HEK293 (cell line): ENCODE measurements at regions not wholly inside any gene's neighbourhood (a gene's known extent, or its start where the extent isn't known, plus 50 kb on each side); places are given as distances from the start of the nearest gene placed in this dataset.
"Not testable (repeated sequence)": the region's sequence is repeated elsewhere in the genome, so short reads cannot be mapped to it uniquely, and the experiment has no call there.

Source experiments
- CTCF ChIA-PET: fragments of 350-600 bp; formaldehyde crosslinking; extraction: SDS; loops from one replicate; lab custom pipeline; 2021; ENCODE audit warnings: antibody characterized with exemption; lab: Yijun Ruan, JAX
- POLR2A ChIA-PET: fragments of 300-600 bp; formaldehyde crosslinking; extraction: SDS; loops from one replicate; lab custom pipeline; 2020; ENCODE audit warnings: antibody characterized with exemption, inconsistent platforms; lab: Yijun Ruan, JAX
- H3K27ac ChIP-seq: fragments of 200-500 bp; sonication (Bioruptor generic); 2 replicates; pipeline ENCODE4 v1.5.1; 2014; ENCODE audit warnings: low read depth, low read length, control low read depth, inconsistent platforms; ENCODE audit errors: extremely low read depth
- H3K36me3 ChIP-seq, 2 experiments: fragments of 200-500 bp in 1 of 2; sonication (Bioruptor generic) in 1 of 2; 1 replicate in 1 of 2; 2 replicates in 1 of 2; pipeline ENCODE4 v1.5.1; 2014 to 2017; ENCODE audit warnings: inconsistent platforms in 2 of 2, low read length in 2 of 2; ENCODE audit not compliant: control insufficient read depth in 2 of 2, insufficient read depth in 1 of 2
- H3K4me1 ChIP-seq: fragments of 200-500 bp; sonication (Bioruptor generic); 2 replicates; pipeline ENCODE4 v1.5.1; 2014; ENCODE audit warnings: mild to moderate bottlenecking, low read length, inconsistent platforms; ENCODE audit not compliant: control insufficient read depth, insufficient read depth
- H3K4me3 ChIP-seq: 2 replicates; pipeline ENCODE4 v1.5.1; 2011; ENCODE audit warnings: low read depth, mild to moderate bottlenecking, control low read depth, low read length, moderate library complexity
- H3K9me3 ChIP-seq: fragments of 200-500 bp; sonication (Bioruptor generic); 2 replicates; pipeline ENCODE4 v1.5.1; 2014; ENCODE audit warnings: low read depth, low read length, inconsistent platforms; ENCODE audit not compliant: control insufficient read depth, insufficient read depth
- GLIS2 ChIP-seq: fragments of 450-650 bp; formaldehyde crosslinking; IDR thresholded peaks from 2 replicates; pipeline ENCODE4 v1.5.1; 2016; ENCODE audit warnings: missing biosample characterization, missing genetic modification characterization
- TCF7L2 ChIP-seq: IDR thresholded peaks from 2 replicates; pipeline ENCODE4 v1.6.1; 2011; ENCODE audit warnings: low read depth, mild to moderate bottlenecking, inconsistent platforms, low read length, moderate library complexity, borderline replicate concordance
- ZNF112 ChIP-seq: fragments of 450-650 bp; formaldehyde crosslinking; IDR thresholded peaks from 2 replicates; pipeline ENCODE4 v1.5.0; 2017; ENCODE audit warnings: missing biosample characterization, missing genetic modification characterization
- ZNF121 ChIP-seq: fragments of 450-650 bp; formaldehyde crosslinking; IDR thresholded peaks from 2 replicates; pipeline ENCODE4 v1.5.1; 2016; ENCODE audit warnings: missing biosample characterization, missing genetic modification characterization
- TF ChIP-seq, protein P1 (sequence below): fragments of 450-650 bp; formaldehyde crosslinking; IDR thresholded peaks from 2 replicates; pipeline ENCODE4 v1.5.1; 2016; ENCODE audit warnings: missing biosample characterization, missing genetic modification characterization
- TF ChIP-seq, protein P2 (sequence below): fragments of 450-650 bp; formaldehyde crosslinking; IDR thresholded peaks from 2 replicates; pipeline ENCODE4 v1.5.1; 2016; ENCODE audit warnings: missing biosample characterization, missing genetic modification characterization

DNA sequence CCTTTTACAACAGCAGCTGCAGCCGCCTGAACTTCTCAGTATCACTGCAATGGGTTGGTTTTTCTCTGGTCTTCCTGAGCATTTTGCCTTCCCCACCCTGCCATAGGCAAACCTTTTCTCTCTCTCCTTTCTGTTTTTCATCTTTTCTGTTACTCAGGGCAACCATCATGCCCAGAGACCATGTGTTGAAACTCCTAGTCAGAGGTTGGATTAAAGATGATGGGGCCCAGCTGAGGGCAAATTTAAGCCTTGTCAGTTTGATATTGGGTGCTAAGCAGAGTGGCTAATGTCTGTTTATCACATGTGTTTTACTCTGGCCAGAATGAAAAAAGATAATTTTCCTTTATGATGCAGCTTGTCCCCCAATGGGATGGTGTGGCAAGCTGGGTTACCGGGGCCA lies 107.9 kb upstream of the PMCH start:
- TF ChIP-seq ZNF121 (tag by site-specific recombination), result no peak
- TF ChIP-seq GLIS2, result no peak
- TF ChIP-seq, all 188 proteins: peak for 0
- no peak overlapping the region for H3K4me3 ChIP-seq
- ChIA-PET CTCF (interaction anchor here (0.6 kb wide), 2 partner anchors 127 to 337 kb away, joined by 3 read pairs; no protein-coding TSS in a partner anchor), POLR2A (no interaction called here)
- H3K4me1 ChIP-seq, result no peaks in the 10 kb centered on the region
- H3K27ac ChIP-seq, result no peak overlapping the region
- no peaks in the 10 kb centered on the region for H3K36me3 ChIP-seq
- H3K9me3 ChIP-seq, result no peaks in the 10 kb centered on the region

DNA sequence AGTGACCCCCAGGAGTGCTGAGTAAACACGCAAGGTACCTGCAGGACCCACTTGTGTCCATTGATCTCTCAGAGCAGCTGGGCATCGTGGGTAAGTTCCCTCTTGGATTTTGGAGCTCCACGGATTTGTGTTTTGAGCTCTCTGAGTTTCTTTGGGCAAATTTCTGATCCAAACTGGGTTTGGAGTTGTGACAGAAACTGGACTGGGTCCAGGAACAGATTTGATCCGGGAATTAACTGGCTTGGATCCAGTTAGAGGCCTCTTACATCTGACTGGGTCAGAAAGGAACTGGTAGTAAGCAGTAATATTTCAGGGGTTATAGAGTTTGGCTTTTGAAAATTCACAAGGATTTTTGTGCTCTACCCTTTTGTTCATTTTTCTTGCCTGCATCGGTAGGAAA lies 107.0 kb upstream of the PMCH start:
- CTCF ChIA-PET, result interaction anchor here (0.6 to 2.3 kb wide), 2 partner anchors 179 to 192 kb away, joined by 3 to 7 read pairs; no protein-coding TSS in a partner anchor
- H3K4me3 ChIP-seq, H3K27ac ChIP-seq, POLR2A ChIA-PET, H3K4me1 ChIP-seq, H3K9me3 ChIP-seq, H3K36me3 ChIP-seq: not testable (repeated sequence)

DNA sequence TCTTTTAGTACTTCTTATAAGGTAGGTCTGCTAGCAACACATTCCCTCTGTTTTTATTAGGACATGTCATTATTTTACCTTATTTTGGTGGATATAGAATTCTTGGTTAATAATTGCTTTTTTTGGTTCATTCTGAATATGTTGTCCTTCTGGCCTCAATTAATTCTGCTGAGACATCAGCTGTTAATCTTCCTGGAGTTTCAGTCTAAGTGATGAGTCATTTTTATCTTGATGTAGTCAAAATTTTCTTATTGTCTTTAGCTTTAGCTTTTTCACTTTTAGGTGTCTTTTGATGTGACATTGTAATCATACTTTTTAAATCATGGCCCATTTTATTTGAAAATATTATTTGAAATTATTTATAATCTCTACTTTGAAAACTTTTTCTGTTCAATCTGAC lies 104.9 kb upstream of the PMCH start:
- H3K9me3 ChIP-seq, result no peaks in the 10 kb centered on the region
- H3K4me1 ChIP-seq, result no peaks in the 10 kb centered on the region
- CTCF ChIA-PET, result interaction anchor here (0.7 kb wide), 1 partner anchor 63 kb away, joined by 4 read pairs; no protein-coding TSS in a partner anchor
- TF ChIP-seq, protein P1, sequence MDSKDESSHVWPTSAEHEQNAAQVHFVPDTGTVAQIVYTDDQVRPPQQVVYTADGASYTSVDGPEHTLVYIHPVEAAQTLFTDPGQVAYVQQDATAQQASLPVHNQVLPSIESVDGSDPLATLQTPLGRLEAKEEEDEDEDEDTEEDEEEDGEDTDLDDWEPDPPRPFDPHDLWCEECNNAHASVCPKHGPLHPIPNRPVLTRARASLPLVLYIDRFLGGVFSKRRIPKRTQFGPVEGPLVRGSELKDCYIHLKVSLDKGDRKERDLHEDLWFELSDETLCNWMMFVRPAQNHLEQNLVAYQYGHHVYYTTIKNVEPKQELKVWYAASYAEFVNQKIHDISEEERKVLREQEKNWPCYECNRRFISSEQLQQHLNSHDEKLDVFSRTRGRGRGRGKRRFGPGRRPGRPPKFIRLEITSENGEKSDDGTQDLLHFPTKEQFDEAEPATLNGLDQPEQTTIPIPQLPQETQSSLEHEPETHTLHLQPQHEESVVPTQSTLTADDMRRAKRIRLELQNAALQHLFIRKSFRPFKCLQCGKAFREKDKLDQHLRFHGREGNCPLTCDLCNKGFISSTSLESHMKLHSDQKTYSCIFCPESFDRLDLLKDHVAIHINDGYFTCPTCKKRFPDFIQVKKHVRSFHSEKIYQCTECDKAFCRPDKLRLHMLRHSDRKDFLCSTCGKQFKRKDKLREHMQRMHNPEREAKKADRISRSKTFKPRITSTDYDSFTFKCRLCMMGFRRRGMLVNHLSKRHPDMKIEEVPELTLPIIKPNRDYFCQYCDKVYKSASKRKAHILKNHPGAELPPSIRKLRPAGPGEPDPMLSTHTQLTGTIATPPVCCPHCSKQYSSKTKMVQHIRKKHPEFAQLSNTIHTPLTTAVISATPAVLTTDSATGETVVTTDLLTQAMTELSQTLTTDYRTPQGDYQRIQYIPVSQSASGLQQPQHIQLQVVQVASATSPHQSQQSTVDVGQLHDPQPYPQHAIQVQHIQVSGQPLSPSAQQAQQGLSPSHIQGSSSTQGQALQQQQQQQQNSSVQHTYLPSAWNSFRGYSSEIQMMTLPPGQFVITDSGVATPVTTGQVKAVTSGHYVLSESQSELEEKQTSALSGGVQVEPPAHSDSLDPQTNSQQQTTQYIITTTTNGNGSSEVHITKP (tag by site-specific recombination), result no peak
- TF ChIP-seq, protein P2, sequence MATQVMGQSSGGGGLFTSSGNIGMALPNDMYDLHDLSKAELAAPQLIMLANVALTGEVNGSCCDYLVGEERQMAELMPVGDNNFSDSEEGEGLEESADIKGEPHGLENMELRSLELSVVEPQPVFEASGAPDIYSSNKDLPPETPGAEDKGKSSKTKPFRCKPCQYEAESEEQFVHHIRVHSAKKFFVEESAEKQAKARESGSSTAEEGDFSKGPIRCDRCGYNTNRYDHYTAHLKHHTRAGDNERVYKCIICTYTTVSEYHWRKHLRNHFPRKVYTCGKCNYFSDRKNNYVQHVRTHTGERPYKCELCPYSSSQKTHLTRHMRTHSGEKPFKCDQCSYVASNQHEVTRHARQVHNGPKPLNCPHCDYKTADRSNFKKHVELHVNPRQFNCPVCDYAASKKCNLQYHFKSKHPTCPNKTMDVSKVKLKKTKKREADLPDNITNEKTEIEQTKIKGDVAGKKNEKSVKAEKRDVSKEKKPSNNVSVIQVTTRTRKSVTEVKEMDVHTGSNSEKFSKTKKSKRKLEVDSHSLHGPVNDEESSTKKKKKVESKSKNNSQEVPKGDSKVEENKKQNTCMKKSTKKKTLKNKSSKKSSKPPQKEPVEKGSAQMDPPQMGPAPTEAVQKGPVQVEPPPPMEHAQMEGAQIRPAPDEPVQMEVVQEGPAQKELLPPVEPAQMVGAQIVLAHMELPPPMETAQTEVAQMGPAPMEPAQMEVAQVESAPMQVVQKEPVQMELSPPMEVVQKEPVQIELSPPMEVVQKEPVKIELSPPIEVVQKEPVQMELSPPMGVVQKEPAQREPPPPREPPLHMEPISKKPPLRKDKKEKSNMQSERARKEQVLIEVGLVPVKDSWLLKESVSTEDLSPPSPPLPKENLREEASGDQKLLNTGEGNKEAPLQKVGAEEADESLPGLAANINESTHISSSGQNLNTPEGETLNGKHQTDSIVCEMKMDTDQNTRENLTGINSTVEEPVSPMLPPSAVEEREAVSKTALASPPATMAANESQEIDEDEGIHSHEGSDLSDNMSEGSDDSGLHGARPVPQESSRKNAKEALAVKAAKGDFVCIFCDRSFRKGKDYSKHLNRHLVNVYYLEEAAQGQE (tag by site-specific recombination), result no peak
- H3K36me3 ChIP-seq, result no peaks in the 10 kb centered on the region
- H3K4me3 ChIP-seq, result no peak overlapping the region
- no peak overlapping the region for H3K27ac ChIP-seq
- POLR2A ChIA-PET, result interaction anchor here (0.6 kb wide), 1 partner anchor 169 kb away, joined by 6 read pairs; no protein-coding TSS in a partner anchor

DNA sequence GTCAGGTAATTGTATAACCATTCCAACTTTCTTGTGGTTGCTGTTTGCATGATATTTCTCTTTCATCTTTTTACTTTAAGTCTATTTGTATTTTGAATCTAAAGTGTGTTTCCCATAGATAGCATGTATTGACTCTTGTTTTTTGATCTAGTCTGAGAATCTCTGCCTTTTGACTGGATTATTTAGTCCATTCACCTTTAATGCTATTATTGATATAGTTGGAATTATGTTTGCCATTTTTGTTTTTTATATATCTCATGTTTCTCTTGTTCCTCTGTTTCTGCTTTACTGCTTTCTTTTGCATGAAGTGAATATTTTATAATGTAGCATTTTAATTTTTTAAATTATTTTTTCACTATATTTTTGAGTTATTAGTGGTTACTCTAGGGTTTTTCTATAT lies 103.9 kb upstream of the PMCH start:
- ChIA-PET POLR2A (no interaction called here), CTCF (interaction anchor here (0.5 to 1.7 kb wide), 4 partner anchors 9 to 517 kb away, joined by 3 to 5 read pairs (median 4); no protein-coding TSS in a partner anchor)
- Histone ChIP-seq H3K36me3 (no peaks in the 10 kb centered on the region), H3K9me3 (no peaks in the 10 kb centered on the region), H3K4me3 (no peak overlapping the region), H3K27ac (no peak overlapping the region), H3K4me1 (no peaks in the 10 kb centered on the region)
- TF ChIP-seq TCF7L2 (no peak), ZNF112 (tag by site-specific recombination) (no peak)
